ENCODE measurements at regions not wholly inside any gene's neighbourhood (a gene's known extent, or its start where the extent isn't known, plus 50 kb on each side); places are given as distances from the start of the nearest gene placed in this dataset.

- TF ChIP-seq CTCF (IDR thresholded peaks at IDR 0.05) = peak; percentile 57
- TF ChIP-seq, protein P1, sequence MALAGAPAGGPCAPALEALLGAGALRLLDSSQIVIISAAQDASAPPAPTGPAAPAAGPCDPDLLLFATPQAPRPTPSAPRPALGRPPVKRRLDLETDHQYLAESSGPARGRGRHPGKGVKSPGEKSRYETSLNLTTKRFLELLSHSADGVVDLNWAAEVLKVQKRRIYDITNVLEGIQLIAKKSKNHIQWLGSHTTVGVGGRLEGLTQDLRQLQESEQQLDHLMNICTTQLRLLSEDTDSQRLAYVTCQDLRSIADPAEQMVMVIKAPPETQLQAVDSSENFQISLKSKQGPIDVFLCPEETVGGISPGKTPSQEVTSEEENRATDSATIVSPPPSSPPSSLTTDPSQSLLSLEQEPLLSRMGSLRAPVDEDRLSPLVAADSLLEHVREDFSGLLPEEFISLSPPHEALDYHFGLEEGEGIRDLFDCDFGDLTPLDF (CRISPR knock-in tag; IDR thresholded peaks at IDR 0.05) = no peak
- TF ChIP-seq SP1 (CRISPR knock-in tag; conservative IDR thresholded peaks at IDR 0.05) = no peak; the same call in 1 of the 2 replicates
- peak; percentile 24; the same call in 1 of the 2 replicates for TF ChIP-seq TEAD1 (CRISPR knock-in tag; IDR thresholded peaks at IDR 0.05)
Measured at GRCh38 chr7:15015545-15016314, 113.2 kb upstream of the DGKB start (continued).

GRCh38 chr7:15012135-15012534 is 109.6 kb upstream of the DGKB start:
- Mint-ChIP-seq H3K27me3 (ENCODE audit: low read depth) (no peaks in the 10 kb centered on the region), H3K4me1 (peaks cover 37% of the 10 kb centered on the region), H3K4me3 (no peak overlapping the region), H3K27ac (no peak overlapping the region), H3K9me3 (peaks cover 1% of the 10 kb centered on the region; the same call in 1 of the 2 replicates), H3K36me3 (no peaks in the 10 kb centered on the region)
- POLR2A ChIA-PET = no interaction called here
- TF ChIP-seq NR1H2 (CRISPR knock-in tag; IDR thresholded peaks at IDR 0.05) (no peak), ELF4 (CRISPR knock-in tag; IDR thresholded peaks at IDR 0.05; ENCODE audit: low read depth) (no peak)
- TF ChIP-seq, protein P1 (CRISPR knock-in tag; IDR thresholded peaks at IDR 0.05) = no peak
- CTCF ChIA-PET = interaction anchor here (0.9 kb wide), 1 partner anchor 294 kb away, joined by 3 read pairs; no protein-coding TSS in a partner anchor
- DNase-seq (ENCODE audit: low spot score) (no peak), ATAC-seq (no peak)

GRCh38 chr7:15011289-15011688 is 108.7 kb upstream of the DGKB start:
- TF ChIP-seq ATF2 (CRISPR knock-in tag; IDR thresholded peaks at IDR 0.05; ENCODE audit: borderline replicate concordance, low read depth) = no peak
- TF ChIP-seq ZNF671 (CRISPR knock-in tag; IDR thresholded peaks at IDR 0.05) = no peak
- no peak for TF ChIP-seq NFATC4 (CRISPR knock-in tag; IDR thresholded peaks at IDR 0.05)
- TF ChIP-seq ZNF232 (CRISPR knock-in tag; IDR thresholded peaks at IDR 0.05) = no peak
- no peak for TF ChIP-seq RORB (CRISPR knock-in tag; IDR thresholded peaks at IDR 0.05)
- TF ChIP-seq ATF6 (CRISPR knock-in tag; IDR thresholded peaks at IDR 0.05) = no peak
- no peak for TF ChIP-seq E2F5 (CRISPR knock-in tag; IDR thresholded peaks at IDR 0.05)
- no peak for TF ChIP-seq ELF4 (CRISPR knock-in tag; IDR thresholded peaks at IDR 0.05; ENCODE audit: low read depth)
- TF ChIP-seq TCF7 (CRISPR knock-in tag; IDR thresholded peaks at IDR 0.05; ENCODE audit: low read depth) = no peak
- no peak for TF ChIP-seq MYBL2 (CRISPR knock-in tag; IDR thresholded peaks at IDR 0.05)
- TF ChIP-seq RELA (CRISPR knock-in tag; IDR thresholded peaks at IDR 0.05; ENCODE audit: borderline replicate concordance) = no peak
- TF ChIP-seq ZNF416 (CRISPR knock-in tag; IDR thresholded peaks at IDR 0.05) = no peak
- TF ChIP-seq HMGA2 (CRISPR knock-in tag; IDR thresholded peaks at IDR 0.05) = no peak
- CTCF ChIA-PET = interaction anchor here (0.6 kb wide), 1 partner anchor 426 kb away, joined by 4 read pairs; no protein-coding TSS in a partner anchor
- H3K9me3 Mint-ChIP-seq = no peaks in the 10 kb centered on the region
- H3K36me3 Mint-ChIP-seq = no peaks in the 10 kb centered on the region
- DNase-seq (ENCODE audit: low spot score) = peak; percentile 19
- POLR2A ChIA-PET = no interaction called here
- peak; percentile 66 for ATAC-seq
- peaks cover 29% of the 10 kb centered on the region for H3K4me1 Mint-ChIP-seq
- H3K27ac Mint-ChIP-seq = peak overlapping the region; percentile 43
- H3K27me3 Mint-ChIP-seq (ENCODE audit: low read depth) = no peaks in the 10 kb centered on the region
- no peak overlapping the region for H3K4me3 Mint-ChIP-seq
